GM12873 (cell line): ENCODE measurements at regions not wholly inside any gene's neighbourhood (a gene's known extent, or its start where the extent isn't known, plus 50 kb on each side); places are given as distances from the start of the nearest gene placed in this dataset.

Experiments
- TF ChIP-seq, protein P1 (sequence below): IDR thresholded peaks from 2 replicates; pipeline ENCODE4 v1.5.1; 2012; ENCODE audit warnings: low read depth, mild to moderate bottlenecking, moderate library complexity, low read length, control low read depth; ENCODE audit not compliant: insufficient read depth; ENCODE audit errors: missing control alignments

DNA sequence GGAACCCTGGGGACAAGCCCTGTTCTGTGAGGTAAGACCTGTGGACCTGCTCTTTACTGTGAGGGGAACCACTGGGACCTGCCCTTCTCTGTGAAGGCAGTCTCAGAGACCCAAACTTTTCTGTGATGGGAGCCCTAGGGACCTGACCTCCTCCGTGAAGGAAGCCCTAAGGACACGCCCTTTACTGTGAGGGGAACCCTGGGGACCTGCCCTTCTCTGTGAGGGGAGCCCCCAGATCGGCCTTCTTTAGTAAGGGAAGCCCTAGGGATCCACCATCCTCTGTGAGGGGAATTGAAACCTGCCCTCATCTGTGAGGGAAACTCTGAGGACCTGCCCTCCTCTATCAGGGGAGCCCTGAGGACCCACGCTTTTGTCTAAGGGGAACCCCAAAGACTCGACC lies 343.5 kb downstream of the UQCRFS1 start:
- TF ChIP-seq, protein P1, sequence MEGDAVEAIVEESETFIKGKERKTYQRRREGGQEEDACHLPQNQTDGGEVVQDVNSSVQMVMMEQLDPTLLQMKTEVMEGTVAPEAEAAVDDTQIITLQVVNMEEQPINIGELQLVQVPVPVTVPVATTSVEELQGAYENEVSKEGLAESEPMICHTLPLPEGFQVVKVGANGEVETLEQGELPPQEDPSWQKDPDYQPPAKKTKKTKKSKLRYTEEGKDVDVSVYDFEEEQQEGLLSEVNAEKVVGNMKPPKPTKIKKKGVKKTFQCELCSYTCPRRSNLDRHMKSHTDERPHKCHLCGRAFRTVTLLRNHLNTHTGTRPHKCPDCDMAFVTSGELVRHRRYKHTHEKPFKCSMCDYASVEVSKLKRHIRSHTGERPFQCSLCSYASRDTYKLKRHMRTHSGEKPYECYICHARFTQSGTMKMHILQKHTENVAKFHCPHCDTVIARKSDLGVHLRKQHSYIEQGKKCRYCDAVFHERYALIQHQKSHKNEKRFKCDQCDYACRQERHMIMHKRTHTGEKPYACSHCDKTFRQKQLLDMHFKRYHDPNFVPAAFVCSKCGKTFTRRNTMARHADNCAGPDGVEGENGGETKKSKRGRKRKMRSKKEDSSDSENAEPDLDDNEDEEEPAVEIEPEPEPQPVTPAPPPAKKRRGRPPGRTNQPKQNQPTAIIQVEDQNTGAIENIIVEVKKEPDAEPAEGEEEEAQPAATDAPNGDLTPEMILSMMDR: no peak

DNA sequence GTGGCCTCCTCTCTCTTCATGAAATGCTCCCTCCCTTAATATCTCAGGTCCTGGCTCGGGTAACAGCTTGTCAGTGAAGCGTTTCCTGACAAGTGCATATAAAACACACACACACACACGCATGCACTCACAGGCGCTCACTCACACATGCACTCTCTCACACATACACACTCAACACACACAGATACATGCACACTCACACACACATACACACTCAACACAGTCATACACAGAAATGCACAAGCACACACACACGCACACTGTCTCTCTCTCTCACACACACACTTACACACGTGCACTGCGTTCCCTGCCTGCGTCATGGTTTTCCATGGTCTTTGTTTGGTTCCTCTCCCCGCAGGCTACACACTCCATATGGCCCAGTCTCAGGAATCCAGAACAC lies 344.1 kb downstream of the UQCRFS1 start:
- TF ChIP-seq, protein P1: no peak

DNA sequence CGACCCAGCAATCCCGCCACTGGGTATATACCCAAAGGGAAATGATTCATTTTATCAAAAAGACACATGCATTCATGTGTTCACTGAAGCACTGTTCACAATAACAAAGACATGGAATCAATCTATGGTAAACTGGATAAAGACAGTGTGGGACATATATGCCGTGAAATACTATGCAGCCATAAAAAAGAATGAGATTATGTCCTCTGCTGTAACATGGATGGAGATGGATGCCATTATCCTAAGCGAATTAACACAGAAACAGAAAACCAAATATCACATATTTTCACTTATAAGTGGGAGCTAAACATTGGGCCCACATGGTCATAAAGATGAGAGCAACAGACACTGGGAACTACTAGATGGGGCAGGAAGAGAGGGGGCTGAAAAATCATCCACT lies 345.0 kb downstream of the UQCRFS1 start:
- TF ChIP-seq, protein P1: no peak

DNA sequence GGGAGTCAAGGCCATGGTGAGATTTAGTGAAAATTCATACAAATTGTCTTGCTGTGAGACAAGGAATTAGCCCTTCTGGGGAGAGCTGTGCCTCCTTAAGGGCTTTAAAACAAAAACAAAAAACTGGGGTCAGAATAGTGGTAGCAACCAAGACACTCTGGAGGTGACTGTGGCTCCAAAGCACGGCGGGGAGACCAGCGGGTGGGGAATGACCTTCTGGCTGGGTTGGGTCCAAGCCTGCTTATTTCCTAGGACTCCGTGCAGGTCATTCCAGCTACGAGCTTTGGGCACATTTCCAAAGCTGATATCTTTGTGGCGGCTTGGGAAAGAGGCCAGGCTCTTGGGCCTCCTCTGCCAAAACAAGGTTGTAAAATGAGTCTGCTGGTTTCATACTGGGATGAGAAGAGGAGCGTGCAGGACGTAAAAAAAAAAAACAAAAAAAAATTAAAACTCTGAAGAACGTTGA lies 348.3 kb downstream of the UQCRFS1 start:
- TF ChIP-seq, protein P1: no peak

DNA sequence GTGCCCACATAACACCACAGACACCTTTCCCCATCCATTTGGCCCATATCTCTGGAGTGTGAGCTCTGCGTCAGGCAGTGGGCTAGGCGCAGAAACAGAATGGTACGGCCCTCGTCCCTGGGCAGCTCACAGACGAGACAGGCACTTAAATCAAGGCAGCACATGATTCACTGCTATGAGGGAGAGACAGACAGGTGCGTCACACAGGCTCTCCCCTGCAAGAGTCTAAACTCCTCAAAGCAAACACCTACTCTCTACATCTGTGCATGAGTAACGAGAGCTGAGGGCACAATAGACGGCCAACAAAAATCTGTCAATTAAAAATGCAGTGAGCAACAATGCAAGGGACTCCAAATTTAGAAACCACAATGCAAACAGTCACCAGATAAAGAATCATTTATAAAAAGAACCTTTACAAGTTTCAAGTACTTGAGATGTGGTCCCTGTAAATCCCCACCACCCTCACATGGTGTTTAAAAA lies 348.9 kb downstream of the UQCRFS1 start:
- TF ChIP-seq, protein P1: no peak

DNA sequence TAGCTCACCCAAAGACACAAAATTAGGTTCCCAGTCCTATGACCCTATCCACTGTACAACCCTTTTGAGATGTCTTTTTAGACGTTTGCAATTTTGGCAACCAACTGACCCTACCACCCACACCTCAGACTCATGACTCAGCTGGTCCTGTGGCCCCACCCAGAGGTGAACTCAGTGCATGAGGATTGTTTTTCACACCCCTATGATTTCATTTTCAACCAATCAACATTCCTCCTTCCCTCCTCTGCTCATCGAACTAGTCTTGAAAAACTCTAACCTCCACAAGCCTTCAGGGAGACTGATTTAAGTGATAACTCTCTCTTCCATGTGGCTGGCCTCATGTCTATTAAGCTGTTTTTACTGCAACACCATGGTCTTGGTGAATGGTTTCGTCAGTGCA lies 350.7 kb downstream of the UQCRFS1 start:
- TF ChIP-seq, protein P1: no peak

DNA sequence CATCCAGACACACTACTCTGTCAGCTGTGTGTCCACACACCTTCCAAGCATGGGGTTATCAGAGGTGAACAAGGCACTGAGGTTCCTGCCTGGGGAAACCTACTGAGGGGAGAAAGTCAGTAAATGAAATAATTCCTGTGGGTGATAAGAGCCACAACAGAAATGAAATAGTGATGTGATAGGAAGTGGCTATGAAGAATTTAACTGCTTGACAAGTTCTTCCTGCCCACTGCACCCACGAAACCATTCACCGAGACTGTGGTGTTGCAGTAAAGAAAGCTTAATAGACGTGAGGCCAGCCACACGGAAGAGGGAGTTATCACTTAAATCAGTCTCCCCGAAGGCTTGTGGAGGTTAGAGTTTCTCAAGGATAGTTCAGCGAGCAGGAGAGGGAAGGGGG lies 353.1 kb downstream of the UQCRFS1 start:
- TF ChIP-seq, protein P1: no peak
